Tibial nerve (tissue), 4 donors: ENCODE measurements at regions not wholly inside any gene's neighbourhood (a gene's known extent, or its start where the extent isn't known, plus 50 kb on each side); places are given as distances from the start of the nearest gene placed in this dataset.

Experiments
- DNase-seq, 2 donors: peaks; one replicate each; pipeline ENCODE4 v3.0.0-alpha.2; 2019; ENCODE audit warnings: low spot score in 2 of 2
- H3K27ac ChIP-seq, 4 donors: fragments of 200-600 bp; sonication (generic) in 3 of 4; one replicate each; pipeline ENCODE4 v1.5.1; 2017 to 2019; ENCODE audit warnings: mild to moderate bottlenecking in 1 of 4
- H3K27me3 ChIP-seq, 2 donors: fragments of 200-600 bp; sonication (generic) in 1 of 2; one replicate each; pipeline versions ENCODE4 v1.5.1 to v1.6.0; 2017 to 2019
- H3K36me3 ChIP-seq, 3 donors: fragments of 200-600 bp; sonication (generic); one replicate each; pipeline ENCODE4 v1.5.1; 2018 to 2019
- H3K4me1 ChIP-seq, 4 donors: fragments of 200-600 bp; sonication (generic) in 3 of 4; one replicate each; pipeline ENCODE4 v1.5.1; 2017 to 2019
- H3K4me3 ChIP-seq, 4 donors: fragments of 200-600 bp; sonication (generic) in 3 of 4; one replicate each; pipeline ENCODE4 v1.5.1; 2017 to 2019; ENCODE audit warnings: mild to moderate bottlenecking in 1 of 4, moderate library complexity in 1 of 4
- H3K9me3 ChIP-seq, 4 donors: fragments of 200-600 bp; sonication (generic) in 3 of 4; one replicate each; pipeline ENCODE4 v1.5.1; 2017 to 2019
- CTCF ChIP-seq, 5 experiments: fragments of 200-600 bp in 3 of 5; fragments of 450-650 bp in 2 of 5; sonication (generic) in 3 of 5; IDR thresholded peaks; one replicate each; pipeline ENCODE4 v1.5.1; 2016 to 2019; ENCODE audit warnings: antibody characterized with exemption in 5 of 5, mild to moderate bottlenecking in 3 of 5, moderate library complexity in 2 of 5
- EP300 ChIP-seq, 2 donors: sonication (generic); formaldehyde crosslinking; IDR thresholded peaks; one replicate each; pipeline ENCODE4 v1.6.1; 2017; ENCODE audit warnings: antibody characterized with exemption in 2 of 2, mild to moderate bottlenecking in 1 of 2
- POLR2A ChIP-seq, 2 donors: fragments of 450-650 bp; IDR thresholded peaks; one replicate each; pipeline ENCODE4 v1.6.1; 2017; ENCODE audit warnings: antibody characterized with exemption in 2 of 2, mild to moderate bottlenecking in 2 of 2, moderate library complexity in 2 of 2
- WGBS, 2 donors: methylation state at CpG; one replicate each; pipeline ENCODE4 v1.1.5; 2018; 5-methylcytosine and 5-hydroxymethylcytosine counted together

DNA sequence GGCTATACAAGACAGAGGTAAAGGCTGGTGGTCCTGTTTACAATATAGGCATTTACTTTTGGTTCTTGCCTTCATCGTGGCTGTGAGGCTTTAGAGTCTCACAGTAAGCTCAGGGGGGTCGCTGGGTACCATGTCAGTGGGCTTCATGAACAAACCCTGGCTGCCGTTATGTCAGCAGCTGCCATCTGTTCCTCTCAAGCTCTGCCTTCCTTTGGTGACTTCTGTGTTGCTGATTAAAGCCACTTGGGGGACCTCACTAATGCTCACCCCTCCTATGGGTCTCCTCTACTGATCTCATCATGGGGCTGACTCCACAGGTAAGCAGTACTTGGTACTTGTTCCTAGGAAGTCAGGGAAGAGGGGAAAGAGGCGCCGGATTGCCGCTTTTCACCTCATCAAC, 268.7 kb downstream of the TTC6 start:
- H3K4me3 ChIP-seq: no peak overlapping the region
- WGBS, 2 donors: 86 to 88% methylated on average over 6 of the region's 6 CpGs
- TF ChIP-seq POLR2A (IDR thresholded peaks at IDR 0.05) (no peak), EP300 (IDR thresholded peaks at IDR 0.05) (no peak), CTCF (IDR thresholded peaks at IDR 0.05) (no peak)
- no peak for DNase-seq
- no peaks in the 10 kb centered on the region for H3K36me3 ChIP-seq
- H3K27ac ChIP-seq: no peak overlapping the region
- H3K9me3 ChIP-seq: no peaks in the 10 kb centered on the region
- H3K27me3 ChIP-seq: no peaks in the 10 kb centered on the region
- no peaks in the 10 kb centered on the region for H3K4me1 ChIP-seq

DNA sequence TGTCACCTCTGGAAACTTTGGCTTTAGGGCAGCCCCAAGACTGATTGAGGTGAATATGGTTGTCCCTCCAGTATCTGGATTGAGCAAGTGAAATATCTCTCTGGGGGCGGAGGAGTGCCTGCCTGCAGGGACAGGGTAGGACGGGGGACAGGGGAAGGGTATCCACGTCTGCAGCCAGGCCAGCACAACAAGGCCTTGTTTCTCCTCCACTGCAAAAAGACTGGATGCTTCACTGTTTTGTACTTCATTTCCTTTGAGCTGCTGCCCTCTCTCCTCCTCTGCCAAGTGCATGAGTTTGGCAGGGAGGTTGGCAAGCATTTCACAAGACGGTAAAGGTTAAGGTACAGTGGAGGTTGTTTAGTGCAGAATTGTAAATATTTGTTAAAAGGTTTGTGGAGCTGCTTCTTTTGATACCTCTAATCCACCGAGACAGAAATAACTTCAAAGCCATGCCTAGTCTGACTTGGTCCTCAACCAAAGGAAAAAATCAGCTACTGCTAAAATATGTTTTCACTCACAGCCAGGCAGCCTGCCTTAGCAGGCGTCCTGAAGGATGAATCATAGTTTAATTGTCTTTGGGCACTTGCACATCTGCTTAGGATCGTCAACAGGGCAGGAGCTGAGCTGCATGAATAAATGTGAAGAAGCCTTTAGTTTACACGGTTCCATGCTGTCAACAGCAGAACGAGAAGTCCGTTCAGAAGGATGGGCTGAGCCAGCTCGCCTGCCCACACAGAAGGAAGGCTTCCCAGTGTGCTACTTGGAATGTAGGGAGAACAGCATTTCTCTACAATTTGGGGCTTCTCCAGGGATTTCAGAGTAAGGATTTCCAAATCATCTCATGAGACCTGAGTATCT, 269.7 kb downstream of the TTC6 start:
- H3K36me3 ChIP-seq: no peaks in the 10 kb centered on the region
- no peaks in the 10 kb centered on the region for H3K9me3 ChIP-seq
- DNase-seq: no peak
- H3K27ac ChIP-seq: no peak overlapping the region
- no peak for TF ChIP-seq POLR2A (IDR thresholded peaks at IDR 0.05)
- no peak for TF ChIP-seq CTCF (IDR thresholded peaks at IDR 0.05)
- TF ChIP-seq EP300 (IDR thresholded peaks at IDR 0.05): no peak
- H3K4me1 ChIP-seq: no peaks in the 10 kb centered on the region
- H3K27me3 ChIP-seq: no peaks in the 10 kb centered on the region
- no peak overlapping the region for H3K4me3 ChIP-seq
- WGBS, 2 donors: 39 to 42% methylated on average over 11 of the region's 11 CpGs

DNA sequence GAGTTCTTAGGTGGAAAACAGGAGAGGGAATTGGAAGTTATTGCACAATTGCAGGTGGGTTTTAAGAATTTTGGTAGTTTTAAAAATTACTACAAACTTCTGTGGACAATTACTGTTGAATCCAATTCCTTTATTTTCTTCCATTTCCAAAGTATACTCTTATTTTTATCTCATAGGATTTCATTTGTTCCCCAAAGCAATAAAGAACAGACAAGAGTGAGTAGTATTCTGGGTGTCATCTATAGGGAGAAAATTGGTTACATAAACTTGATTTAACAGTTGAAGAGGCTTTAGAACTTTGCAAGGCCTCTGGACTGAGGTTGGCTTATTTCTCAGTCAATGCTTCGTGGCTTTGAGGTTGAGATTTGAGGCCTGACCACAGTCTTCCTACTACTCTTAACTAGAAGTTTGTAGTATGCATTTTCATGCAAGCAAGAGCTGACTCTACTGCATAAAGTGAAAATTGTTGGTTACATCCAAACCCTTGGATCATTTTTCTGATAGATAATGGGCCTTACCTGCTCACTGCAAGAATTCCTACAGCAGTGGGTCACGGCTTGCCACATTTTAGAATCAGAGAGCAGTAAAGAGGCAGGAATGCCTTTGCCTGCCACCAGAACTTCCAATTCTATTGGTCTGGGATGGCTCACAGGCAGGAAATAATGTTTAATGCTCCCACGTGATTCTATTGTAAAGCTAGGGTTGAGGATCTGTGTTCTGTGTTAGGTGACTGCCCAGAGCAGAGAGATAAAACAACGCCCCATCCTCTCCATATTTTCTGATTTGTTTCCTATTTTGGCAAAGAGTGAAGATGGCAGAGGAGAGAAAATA, 270.5 kb downstream of the TTC6 start:
- 66 to 74% methylated on average over 4 of the region's 4 CpGs for WGBS, 2 donors
- Histone ChIP-seq H3K4me1 (peaks cover 0 to 4% (median 0%) of the 10 kb centered on the region in 4 donors), H3K9me3 (no peaks in the 10 kb centered on the region), H3K27ac (no peak overlapping the region), H3K27me3 (no peaks in the 10 kb centered on the region), H3K4me3 (no peak overlapping the region), H3K36me3 (no peaks in the 10 kb centered on the region)
- DNase-seq: no peak
- TF ChIP-seq POLR2A (IDR thresholded peaks at IDR 0.05): no peak
- TF ChIP-seq CTCF (IDR thresholded peaks at IDR 0.05): no peak
- TF ChIP-seq EP300 (IDR thresholded peaks at IDR 0.05): no peak

GRCh38 chr14:37869633-37870032, 274.2 kb downstream of the TTC6 start:
- H3K9me3 ChIP-seq: no peaks in the 10 kb centered on the region
- DNase-seq: no peak
- no peaks in the 10 kb centered on the region for H3K36me3 ChIP-seq
- WGBS, 2 donors: 49 to 56% methylated on average over 2 of the region's 2 CpGs
- no peak overlapping the region for H3K27ac ChIP-seq
- no peaks in the 10 kb centered on the region for H3K27me3 ChIP-seq
- TF ChIP-seq CTCF (IDR thresholded peaks at IDR 0.05) (no peak), EP300 (IDR thresholded peaks at IDR 0.05) (no peak), POLR2A (IDR thresholded peaks at IDR 0.05) (no peak)
- H3K4me1 ChIP-seq: peaks cover 0 to 5% (median under 1%) of the 10 kb centered on the region in 4 donors
- no peak overlapping the region for H3K4me3 ChIP-seq

DNA sequence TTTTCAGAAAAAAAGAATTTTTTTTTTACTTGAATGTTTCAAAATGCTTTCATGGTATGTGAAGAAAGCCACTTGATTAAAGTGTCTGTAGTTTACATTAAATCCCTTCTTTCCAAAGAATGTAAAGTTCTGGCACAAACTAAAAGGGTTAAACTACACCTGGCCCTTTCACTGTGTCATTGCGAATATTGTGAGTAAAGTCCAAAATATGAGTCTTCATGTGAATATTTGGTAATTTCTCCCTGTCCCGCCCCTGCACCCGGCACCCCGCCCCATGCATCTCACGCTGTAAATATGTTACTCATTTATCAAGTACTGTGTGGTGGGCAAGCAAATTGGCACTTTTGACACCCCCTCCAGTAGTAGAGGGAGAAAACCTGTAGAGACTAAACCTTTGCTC, 274.7 kb downstream of the TTC6 start:
- Histone ChIP-seq H3K36me3 (no peaks in the 10 kb centered on the region), H3K27ac (no peak overlapping the region), H3K4me1 (peaks cover 0 to 5% (median 2%) of the 10 kb centered on the region in 4 donors), H3K27me3 (no peaks in the 10 kb centered on the region), H3K9me3 (no peaks in the 10 kb centered on the region), H3K4me3 (no peak overlapping the region)
- no peak for DNase-seq
- TF ChIP-seq EP300 (IDR thresholded peaks at IDR 0.05): no peak
- TF ChIP-seq CTCF (IDR thresholded peaks at IDR 0.05): no peak
- TF ChIP-seq POLR2A (IDR thresholded peaks at IDR 0.05): no peak
- 79 to 88% methylated on average over 5 of the region's 5 CpGs for WGBS, 2 donors
